Sigmoid colon (tissue), 6 donors: ENCODE measurements at regions not wholly inside any gene's neighbourhood (a gene's known extent, or its start where the extent isn't known, plus 50 kb on each side); places are given as distances from the start of the nearest gene placed in this dataset.

Experiments used
- DNase-seq: peaks from one replicate; pipeline ENCODE4 v3.0.0-alpha.2; 2019
- H3K27ac ChIP-seq, 4 donors: fragments of 200-600 bp; sonication (generic); one replicate each; pipeline ENCODE4 v1.5.1; 2016 to 2019; ENCODE audit warnings: mild to moderate bottlenecking in 1 of 4
- H3K27me3 ChIP-seq, 3 donors: fragments of 200-600 bp; sonication (generic); one replicate each; pipeline ENCODE4 v1.5.1; 2019; ENCODE audit warnings: mild to moderate bottlenecking in 1 of 3
- H3K36me3 ChIP-seq, 4 donors: fragments of 200-600 bp; sonication (generic); one replicate each; pipeline ENCODE4 v1.5.1; 2016 to 2019
- H3K4me1 ChIP-seq, 4 donors: fragments of 200-600 bp; sonication (generic); one replicate each; pipeline ENCODE4 v1.5.1; 2017 to 2019
- H3K4me3 ChIP-seq, 4 donors: fragments of 200-600 bp; sonication (generic); one replicate each; pipeline ENCODE4 v1.5.1; 2017 to 2019; ENCODE audit warnings: mild to moderate bottlenecking in 2 of 4, moderate library complexity in 1 of 4
- H3K9me3 ChIP-seq, 4 donors: fragments of 200-600 bp in 3 of 4; sonication (generic) in 3 of 4; one replicate each; pipeline versions ENCODE4 v1.5.1 to v1.6.1; 2013 to 2019
- EP300 ChIP-seq, 4 donors: sonication (generic); formaldehyde crosslinking; IDR thresholded peaks; one replicate each; pipeline ENCODE4 v1.6.1; 2017; ENCODE audit warnings: antibody characterized with exemption in 4 of 4
- POLR2A ChIP-seq, 2 donors: fragments of 450-650 bp; IDR thresholded peaks; one replicate each; pipeline ENCODE4 v1.6.1; 2016; ENCODE audit warnings: antibody characterized with exemption in 2 of 2, mild to moderate bottlenecking in 2 of 2, moderate library complexity in 2 of 2
- POLR2AphosphoS5 ChIP-seq, 4 donors: sonication (generic); formaldehyde crosslinking; IDR thresholded peaks; one replicate each; pipeline ENCODE4 v1.6.1; 2017; ENCODE audit warnings: antibody characterized with exemption in 4 of 4
- WGBS, 2 donors: extraction: QIAGEN DNeasy Blood & Tissue Kit; methylation state at CpG; one replicate each; pipeline ENCODE4 v1.1.7; 2013; 5-methylcytosine and 5-hydroxymethylcytosine counted together
- intact Hi-C: fragments of 100-400 bp; cut with DNase I; formaldehyde crosslinking; loops from one replicate; pipeline ENCODE4 v1.15.1; 2023
- TF ChIP-seq, protein P1 (sequence below), 4 experiments: fragments of 450-650 bp in 3 of 4; fragments of 200-600 bp in 1 of 4; IDR thresholded peaks; one replicate each; pipeline ENCODE4 v1.5.1; 2016 to 2019; ENCODE audit warnings: antibody characterized with exemption in 4 of 4, mild to moderate bottlenecking in 3 of 4, moderate library complexity in 2 of 4
- donor health status: healthy with polysubstance abuse.
- donor health status: healthy.

DNA sequence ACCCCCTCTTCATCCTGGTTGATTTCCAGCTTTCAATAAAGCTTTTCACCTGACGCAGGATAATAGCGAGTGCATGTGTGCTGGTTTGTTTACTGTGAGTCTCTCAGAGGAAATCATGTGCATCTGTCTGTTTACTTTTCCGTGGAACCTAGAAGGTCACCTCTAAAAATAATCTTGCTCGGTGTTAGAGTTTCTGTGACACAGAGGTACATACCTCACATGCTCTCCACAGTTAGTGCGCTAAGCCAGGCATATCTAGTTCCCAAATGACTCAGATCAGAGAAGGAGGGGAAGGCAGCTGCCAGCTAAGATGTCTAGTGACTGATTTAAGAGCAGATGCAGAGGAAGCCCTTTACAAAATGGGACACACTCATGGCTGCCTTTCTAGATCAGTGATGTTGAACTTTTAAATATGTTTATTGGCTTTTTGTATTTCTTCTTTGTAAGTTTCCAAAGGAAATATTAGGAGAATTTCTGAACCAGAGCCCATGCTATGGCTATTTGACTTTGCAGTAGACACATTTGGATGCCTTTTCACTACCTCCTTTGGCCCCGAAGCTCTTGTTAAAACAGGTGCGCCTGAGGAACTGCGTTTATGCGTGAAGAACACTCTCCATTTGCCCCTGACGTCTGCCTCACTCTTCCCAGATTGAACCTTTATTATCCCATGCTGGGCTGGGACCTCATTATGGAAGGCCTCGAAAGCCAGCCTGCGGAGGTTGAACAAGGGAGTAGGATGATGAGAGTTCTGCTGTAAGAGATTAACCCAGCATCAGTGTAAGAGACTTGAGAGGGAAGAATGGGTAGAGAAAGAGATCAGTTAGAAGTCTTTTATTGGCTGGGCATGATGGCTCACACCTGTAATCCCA lies 145.6 kb downstream of the FAM161A start:
- H3K4me1 ChIP-seq, result no peaks in the 10 kb centered on the region
- peak overlapping the region in 1 of 4 donors; percentile 60 for H3K27ac ChIP-seq
- no peak for DNase-seq
- no peaks in the 10 kb centered on the region for H3K9me3 ChIP-seq
- 62 to 64% methylated on average over 12 of the region's 12 CpGs for WGBS, 2 donors
- H3K4me3 ChIP-seq, result no peak overlapping the region
- TF ChIP-seq POLR2AphosphoS5 (IDR thresholded peaks at IDR 0.05) (no peak), POLR2A (IDR thresholded peaks at IDR 0.05) (no peak), EP300 (IDR thresholded peaks at IDR 0.05) (no peak)
- TF ChIP-seq, protein P1, sequence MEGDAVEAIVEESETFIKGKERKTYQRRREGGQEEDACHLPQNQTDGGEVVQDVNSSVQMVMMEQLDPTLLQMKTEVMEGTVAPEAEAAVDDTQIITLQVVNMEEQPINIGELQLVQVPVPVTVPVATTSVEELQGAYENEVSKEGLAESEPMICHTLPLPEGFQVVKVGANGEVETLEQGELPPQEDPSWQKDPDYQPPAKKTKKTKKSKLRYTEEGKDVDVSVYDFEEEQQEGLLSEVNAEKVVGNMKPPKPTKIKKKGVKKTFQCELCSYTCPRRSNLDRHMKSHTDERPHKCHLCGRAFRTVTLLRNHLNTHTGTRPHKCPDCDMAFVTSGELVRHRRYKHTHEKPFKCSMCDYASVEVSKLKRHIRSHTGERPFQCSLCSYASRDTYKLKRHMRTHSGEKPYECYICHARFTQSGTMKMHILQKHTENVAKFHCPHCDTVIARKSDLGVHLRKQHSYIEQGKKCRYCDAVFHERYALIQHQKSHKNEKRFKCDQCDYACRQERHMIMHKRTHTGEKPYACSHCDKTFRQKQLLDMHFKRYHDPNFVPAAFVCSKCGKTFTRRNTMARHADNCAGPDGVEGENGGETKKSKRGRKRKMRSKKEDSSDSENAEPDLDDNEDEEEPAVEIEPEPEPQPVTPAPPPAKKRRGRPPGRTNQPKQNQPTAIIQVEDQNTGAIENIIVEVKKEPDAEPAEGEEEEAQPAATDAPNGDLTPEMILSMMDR (IDR thresholded peaks at IDR 0.05), result no peak
- no peaks in the 10 kb centered on the region for H3K36me3 ChIP-seq
- H3K27me3 ChIP-seq, result no peaks in the 10 kb centered on the region
- intact Hi-C loops, result no loop called here

DNA sequence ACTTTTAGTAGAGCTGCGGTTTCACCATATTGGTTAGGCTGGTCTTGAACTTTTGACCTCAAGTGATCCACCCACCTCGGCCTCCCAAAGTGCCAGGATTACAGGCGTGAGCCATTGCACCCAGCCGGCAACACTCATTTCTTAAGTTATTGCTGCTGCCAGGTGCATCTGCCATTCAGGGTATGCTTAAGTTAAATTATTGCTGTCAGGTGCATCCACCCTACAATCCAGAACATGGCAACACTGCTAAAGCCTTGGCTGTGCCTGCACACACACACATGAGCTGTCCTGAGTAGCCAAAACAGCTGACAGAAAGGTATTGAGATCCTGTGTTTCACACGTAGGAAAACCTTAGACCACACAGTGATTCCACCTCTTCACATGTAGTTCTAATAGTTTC lies 148.2 kb downstream of the FAM161A start:
- TF ChIP-seq POLR2A (IDR thresholded peaks at IDR 0.05), result no peak
- no peak for TF ChIP-seq EP300 (IDR thresholded peaks at IDR 0.05)
- TF ChIP-seq POLR2AphosphoS5 (IDR thresholded peaks at IDR 0.05), result no peak
- TF ChIP-seq, protein P1 (IDR thresholded peaks at IDR 0.05), result no peak

DNA sequence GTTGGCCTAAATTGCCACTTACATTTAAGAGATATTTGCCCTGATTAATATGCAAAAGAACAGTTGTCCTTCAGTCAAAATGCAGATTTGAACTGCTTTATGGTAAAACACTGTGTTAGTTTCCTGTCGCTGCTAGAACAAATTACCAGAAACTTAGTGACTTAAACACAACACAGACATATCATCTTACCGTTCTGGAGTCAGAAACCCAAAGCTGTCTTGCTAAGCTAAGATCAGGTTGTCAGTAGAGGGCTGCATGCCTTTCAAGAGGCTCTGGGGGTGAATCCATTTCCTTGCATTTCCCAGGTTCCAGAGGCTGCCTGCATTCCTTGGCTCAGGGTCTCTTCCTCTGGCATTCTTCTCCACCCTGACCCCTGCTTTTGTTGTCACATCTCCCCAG lies 149.5 kb downstream of the FAM161A start:
- H3K27me3 ChIP-seq, result no peaks in the 10 kb centered on the region
- H3K9me3 ChIP-seq, result no peaks in the 10 kb centered on the region
- H3K36me3 ChIP-seq, result no peaks in the 10 kb centered on the region
- H3K27ac ChIP-seq, result no peak overlapping the region
- WGBS, 2 donors, result 85 to 89% methylated on average over 2 of the region's 2 CpGs
- no peaks in the 10 kb centered on the region for H3K4me1 ChIP-seq
- no peak overlapping the region for H3K4me3 ChIP-seq
- no peak for TF ChIP-seq POLR2A (IDR thresholded peaks at IDR 0.05)
- intact Hi-C loops, result no loop called here
- DNase-seq, result no peak

More for the DNA sequence above, 148.2 kb downstream of the FAM161A start:
- H3K4me3 ChIP-seq, result no peak overlapping the region
- H3K9me3 ChIP-seq, result no peaks in the 10 kb centered on the region
- DNase-seq, result no peak
- H3K36me3 ChIP-seq, result no peaks in the 10 kb centered on the region
- no peaks in the 10 kb centered on the region for H3K4me1 ChIP-seq
- H3K27ac ChIP-seq, result no peak overlapping the region
- WGBS, 2 donors, result 28 to 78% methylated on average over 5 of the region's 5 CpGs
- intact Hi-C loops, result no loop called here
- no peaks in the 10 kb centered on the region for H3K27me3 ChIP-seq

DNA sequence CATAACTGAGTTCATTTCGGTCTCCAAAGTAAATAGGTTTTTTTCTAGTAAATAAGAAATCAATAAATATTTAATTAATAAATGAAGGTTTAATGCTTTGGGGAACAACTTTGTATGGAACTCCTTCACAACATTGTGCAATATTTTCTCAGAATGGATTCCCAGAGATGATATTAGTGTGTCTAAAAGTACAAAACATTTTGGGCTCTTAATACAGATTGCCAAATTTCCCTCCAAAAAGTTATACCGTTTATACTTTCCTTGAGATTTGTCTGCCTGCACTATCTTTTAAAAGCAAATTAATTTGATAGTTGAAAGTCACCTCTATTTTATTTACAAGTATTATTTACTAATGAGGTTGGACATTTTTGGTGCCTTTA lies 151.8 kb downstream of the FAM161A start:
- no peak for TF ChIP-seq EP300 (IDR thresholded peaks at IDR 0.05)
- TF ChIP-seq POLR2A (IDR thresholded peaks at IDR 0.05), result no peak
- TF ChIP-seq, protein P1 (IDR thresholded peaks at IDR 0.05), result no peak
- TF ChIP-seq POLR2AphosphoS5 (IDR thresholded peaks at IDR 0.05), result no peak
- no peaks in the 10 kb centered on the region for H3K36me3 ChIP-seq
- no peak overlapping the region for H3K4me3 ChIP-seq
- H3K27ac ChIP-seq, result no peak overlapping the region
- H3K9me3 ChIP-seq, result no peaks in the 10 kb centered on the region
- no peaks in the 10 kb centered on the region for H3K4me1 ChIP-seq
- 75 to 77% methylated on average over 2 of the region's 2 CpGs for WGBS, 2 donors
- intact Hi-C loops, result no loop called here
- no peak for DNase-seq
- H3K27me3 ChIP-seq, result no peaks in the 10 kb centered on the region

DNA sequence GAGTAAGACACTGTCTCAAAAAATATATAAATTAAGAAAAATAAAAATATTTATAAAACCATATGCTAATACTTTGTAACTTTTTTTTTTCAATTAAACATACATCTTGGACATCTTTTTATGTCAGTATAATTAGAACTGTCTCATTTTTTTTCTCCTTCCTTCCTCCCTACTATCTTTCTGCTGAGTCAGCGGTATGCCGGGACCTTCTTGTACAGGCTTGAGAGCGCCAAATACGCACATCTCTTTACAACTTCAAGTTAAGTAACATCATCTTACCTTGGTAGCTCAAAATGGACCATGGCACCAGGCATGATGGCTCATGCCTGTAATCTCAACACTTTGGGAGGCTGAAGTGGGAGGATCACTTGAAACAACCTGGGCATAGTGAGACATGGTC lies 153.4 kb downstream of the FAM161A start:
- no peaks in the 10 kb centered on the region for H3K9me3 ChIP-seq
- intact Hi-C loops, result no loop called here
- WGBS, 2 donors, result 66 to 85% methylated on average over 4 of the region's 4 CpGs
- no peak overlapping the region for H3K4me3 ChIP-seq
- H3K36me3 ChIP-seq, result no peaks in the 10 kb centered on the region
- TF ChIP-seq POLR2A (IDR thresholded peaks at IDR 0.05) (no peak), EP300 (IDR thresholded peaks at IDR 0.05) (no peak), POLR2AphosphoS5 (IDR thresholded peaks at IDR 0.05) (no peak)
- TF ChIP-seq, protein P1 (IDR thresholded peaks at IDR 0.05), result no peak
- no peaks in the 10 kb centered on the region for H3K27me3 ChIP-seq
- peaks cover 0 to under 1% (median 0%) of the 10 kb centered on the region in 4 donors for H3K4me1 ChIP-seq
- H3K27ac ChIP-seq, result no peak overlapping the region
- no peak for DNase-seq
